HG03064 (cell line): ENCODE measurements at regions not wholly inside any gene's neighbourhood (a gene's known extent, or its start where the extent isn't known, plus 50 kb on each side); places are given as distances from the start of the nearest gene placed in this dataset.

Source experiments
- ATAC-seq: cut with Tn5 transposase; IDR thresholded peaks from one replicate; pipeline ENCODE4 v1.9.1; 2021; ENCODE audit warnings: low read depth; ENCODE audit not compliant: unreplicated experiment

DNA sequence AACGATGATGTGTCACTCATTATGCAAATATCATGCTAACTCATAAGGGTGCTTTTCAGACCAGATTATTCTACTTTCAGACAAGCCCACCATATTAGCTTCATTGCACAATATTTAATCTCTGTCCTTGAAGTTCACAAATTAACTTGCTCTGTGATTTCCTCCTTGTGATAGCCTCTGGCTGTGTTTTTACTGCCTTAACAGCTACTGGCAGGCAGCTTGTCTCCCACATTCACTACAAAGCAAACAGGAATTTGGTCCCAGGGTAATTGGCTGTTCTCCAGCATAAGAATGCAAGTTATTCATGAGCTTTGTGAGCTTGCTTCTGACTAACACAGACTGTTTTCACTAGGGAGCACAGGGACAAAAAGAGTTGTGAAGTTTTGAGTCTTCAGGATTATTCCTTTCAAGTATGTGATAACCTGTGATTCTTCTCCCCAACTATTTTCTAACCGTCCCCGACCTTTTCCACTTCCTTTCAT, 87.9 kb upstream of the HMCN1 start:
- no peak for ATAC-seq

DNA sequence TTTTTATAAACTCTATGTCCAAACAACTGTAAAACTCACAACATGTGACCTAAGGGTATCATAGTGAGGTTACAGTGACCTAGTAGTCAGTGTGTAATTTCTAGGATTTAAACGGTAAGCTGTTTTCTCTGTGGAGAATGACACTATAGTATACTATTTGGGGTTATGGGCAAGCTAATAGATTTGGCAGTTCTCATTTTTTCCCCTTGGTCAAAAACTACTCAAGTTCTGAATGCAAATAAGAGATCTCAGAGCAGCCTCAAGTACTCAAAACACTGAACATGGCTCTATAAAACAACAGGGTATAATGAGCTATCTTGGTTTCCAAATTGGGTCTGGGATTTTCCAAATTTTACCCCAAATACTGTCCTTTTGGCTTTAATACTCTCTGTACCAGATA, 88.5 kb upstream of the HMCN1 start:
- ATAC-seq: no peak

DNA sequence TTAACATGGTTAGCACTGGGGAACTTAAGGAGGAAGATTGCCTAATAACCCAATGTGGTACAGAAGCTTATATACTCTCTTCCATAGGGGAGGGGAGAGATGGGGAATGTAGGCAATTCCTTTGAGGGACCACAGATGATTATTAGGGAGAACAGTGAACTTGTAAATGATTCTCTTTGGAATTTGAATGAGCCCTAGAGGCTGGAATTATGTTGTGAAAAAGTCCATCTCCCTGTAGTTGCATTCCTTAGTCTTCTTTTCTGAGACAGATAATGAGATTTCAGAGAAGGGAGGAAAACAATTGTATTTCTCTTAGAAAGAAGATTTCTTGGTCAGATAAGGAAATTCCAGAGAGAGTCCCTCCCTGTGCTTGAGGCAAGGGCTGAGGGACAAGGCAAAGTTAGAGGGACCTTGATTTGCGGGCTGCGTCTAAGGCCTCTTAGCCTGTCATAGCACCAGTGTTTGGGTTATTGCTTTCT, 89.0 kb upstream of the HMCN1 start:
- no peak for ATAC-seq

DNA sequence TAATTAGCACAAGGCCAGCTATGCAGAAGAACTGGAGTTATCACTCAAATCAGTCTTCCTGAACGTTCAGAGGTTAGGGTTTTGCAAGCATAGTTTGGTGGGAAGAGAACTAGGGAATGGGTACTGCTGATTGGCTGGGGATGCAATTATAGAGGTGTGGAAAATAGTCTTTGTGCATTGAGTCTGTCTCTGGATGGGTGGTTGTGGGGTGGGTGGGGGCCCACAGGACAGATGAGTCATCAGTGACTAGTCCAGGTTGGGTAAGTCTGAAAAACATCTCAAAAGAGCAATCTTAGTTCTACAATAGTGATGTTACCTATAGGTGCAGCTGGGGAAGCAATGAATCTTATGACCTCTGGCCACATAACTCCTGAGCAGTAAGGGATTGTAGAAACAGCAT, 89.7 kb upstream of the HMCN1 start:
- ATAC-seq: no peak

DNA sequence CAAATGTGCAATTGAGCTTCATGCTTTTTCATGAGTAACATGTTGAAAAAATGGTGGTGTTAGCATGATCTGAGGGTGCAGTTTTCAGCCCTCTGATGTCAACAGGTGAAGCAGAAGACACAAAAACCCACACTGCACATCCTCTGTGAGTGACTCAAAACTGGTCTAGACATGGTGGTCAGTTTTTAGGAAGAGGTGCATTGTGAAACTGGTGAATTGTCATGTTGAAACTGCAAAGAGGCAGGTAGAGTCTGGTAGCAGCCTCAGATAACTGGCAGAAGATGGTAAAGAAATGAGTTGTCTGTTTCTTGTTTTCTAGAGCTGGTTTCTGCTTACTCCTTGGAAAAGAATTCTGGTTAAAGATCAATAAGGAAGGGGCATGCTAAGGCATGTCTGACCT, 97.3 kb upstream of the HMCN1 start:
- ATAC-seq: peak; percentile 100

DNA sequence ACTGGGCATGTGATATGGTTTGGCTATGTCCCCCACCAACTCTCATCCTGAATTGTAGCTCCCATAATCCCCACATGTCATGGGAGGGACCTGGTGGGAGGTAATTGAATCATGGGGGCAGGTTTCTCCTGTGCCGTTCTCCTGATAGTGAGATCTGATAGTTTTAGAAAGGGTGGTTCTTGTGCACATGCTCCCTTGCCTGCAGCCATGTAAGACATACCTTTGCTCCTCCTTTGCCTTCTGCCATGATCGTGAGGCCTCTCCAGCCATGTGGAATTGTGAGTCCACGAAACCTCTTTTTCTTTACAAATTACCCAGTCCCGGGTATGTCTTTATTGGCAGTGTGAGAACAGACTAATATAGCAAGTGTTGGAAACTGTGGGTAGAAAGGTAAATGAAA, 99.5 kb upstream of the HMCN1 start:
- ATAC-seq: no peak

DNA sequence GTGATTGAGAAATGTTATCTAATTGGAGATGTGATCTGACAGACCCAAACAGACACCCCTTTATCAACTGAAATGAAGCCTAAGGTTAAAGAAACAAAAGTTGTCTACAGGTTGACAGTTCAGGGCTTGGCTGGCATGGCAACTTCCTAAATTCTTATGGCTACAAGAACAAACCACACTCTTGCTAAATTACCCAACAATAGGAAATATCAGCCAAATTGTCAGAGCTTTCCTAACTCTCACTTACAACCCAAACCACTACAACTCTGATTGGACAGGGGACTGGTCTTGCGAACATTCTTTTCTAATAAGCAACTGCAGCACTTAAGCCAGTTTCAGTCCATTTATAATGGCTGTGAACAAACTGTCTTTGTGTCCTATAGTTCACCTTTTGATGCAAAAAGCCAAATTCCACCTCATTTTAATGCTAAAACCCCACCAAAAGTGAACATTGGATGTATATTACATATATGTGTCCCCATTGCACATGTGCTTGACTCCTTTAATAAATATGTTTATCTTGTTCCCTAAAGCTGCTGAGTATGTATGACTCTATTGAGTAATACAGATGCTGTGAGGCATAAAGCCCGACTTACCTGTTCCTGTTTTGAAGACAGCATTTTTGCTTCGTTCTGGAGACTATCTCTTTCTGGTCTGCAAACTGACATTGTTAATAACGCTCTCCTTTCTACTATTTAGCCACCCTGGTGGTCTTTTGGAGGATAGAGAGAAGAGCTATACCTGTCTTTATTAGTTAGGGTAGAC, 101.3 kb upstream of the HMCN1 start:
- ATAC-seq: no peak

DNA sequence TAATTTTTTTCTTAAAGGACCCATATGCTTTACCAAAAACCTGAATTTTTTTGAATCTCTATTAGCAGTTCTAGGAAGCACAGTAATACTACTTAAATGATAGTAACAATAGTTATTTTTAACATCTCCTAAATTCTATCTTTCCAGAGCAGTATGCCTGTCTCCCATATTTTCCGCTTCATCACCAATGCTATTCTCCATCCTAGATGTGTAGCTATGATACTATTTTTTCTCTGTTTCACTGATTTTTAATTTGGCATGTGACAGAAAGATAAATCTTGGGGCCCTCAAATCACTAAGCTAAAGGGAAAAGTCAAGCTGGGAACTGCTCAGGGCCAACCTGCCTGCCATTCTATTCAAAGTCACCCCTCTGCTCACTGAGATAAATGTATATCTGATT, 102.3 kb upstream of the HMCN1 start:
- ATAC-seq: no peak

DNA sequence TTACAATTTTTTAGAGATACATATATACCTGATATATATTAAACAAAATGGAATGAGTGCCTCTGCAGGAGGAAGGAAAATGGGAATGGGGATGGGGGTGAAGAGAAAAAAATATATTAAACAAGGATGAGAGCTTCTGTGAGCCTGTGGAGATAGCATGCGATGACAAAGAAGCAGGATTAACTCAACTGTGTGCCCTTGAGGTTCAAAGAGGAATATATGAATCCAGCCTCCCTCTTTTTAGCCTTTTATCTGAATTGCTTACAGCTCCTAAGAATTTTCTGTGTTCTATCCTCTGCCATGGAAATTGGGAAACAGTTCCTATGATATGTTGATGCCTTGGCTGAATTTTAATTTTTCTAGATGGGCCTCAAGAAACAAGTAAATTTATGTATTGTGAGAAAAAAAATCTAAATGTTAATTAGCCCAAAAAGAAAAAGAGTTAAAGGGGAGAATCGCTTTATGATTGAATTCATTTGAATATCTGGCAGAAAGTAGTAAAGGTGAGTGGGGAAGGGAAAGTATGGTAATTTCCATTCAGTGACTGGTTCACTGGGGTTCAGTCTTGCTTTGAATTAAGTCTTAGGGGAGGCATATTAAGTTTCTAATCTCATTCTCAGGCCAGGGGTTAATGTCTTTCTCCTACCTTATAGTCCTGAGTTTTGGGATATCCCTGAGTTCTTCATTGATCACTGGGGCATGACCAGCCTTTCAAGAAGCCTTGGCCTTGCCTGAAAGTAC, 106.3 kb upstream of the HMCN1 start:
- ATAC-seq: no peak

DNA sequence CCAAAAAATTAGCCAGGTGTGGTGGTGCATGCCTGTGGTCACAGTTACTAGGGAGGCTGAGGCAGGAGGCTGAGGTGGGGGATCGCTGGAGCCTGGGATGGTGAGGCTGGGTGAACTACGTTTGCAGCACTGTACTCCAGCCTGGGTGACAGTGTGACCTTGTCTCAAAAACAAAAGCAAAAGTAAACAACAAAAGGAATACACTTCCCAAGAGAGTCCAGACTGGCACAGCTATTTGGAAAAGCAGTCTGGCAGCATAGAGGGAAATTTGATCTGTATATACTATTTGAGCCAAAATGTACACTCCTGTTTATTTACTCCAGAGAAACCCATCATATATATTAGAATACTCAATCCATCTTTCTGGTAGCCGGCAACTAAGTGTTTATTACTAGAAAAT, 107.0 kb upstream of the HMCN1 start:
- ATAC-seq: no peak

DNA sequence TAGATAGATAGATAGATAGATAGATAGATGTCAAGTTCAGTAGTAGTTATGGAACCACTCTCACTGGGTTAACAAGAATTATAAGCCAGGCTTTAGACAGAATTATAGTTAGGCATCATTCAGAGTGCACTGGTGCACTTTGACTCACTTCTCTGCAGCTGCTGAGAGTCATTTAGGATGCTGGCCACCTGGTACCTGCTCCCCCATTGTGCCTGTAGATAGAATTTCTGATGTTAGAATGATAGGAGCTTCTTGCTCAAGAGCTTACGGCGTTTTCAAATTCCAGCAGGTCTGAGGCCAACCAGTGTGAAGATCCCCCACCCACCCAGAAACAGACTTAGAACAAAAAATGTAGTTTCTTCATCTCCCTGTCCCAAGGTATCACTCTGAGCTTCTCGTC, 107.8 kb upstream of the HMCN1 start:
- no peak for ATAC-seq

DNA sequence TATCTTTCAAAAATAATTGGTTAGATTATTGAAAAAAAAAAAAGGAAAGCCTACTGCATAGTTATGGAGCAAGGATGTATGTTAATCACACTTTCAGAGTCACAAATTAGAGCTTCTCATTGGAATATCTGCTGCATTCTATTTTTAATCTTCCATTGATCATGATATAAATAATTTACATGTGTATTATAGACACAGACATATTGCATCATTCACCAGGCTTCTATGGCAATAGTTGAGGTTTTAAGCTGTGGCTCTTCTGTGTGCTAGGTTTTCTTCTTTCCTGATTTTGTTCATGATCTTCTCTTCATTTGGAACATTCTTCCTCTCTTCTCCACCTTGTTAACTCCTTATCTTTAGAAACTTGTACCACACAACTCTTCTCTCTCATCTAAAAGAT, 123.2 kb upstream of the HMCN1 start:
- ATAC-seq: no peak

DNA sequence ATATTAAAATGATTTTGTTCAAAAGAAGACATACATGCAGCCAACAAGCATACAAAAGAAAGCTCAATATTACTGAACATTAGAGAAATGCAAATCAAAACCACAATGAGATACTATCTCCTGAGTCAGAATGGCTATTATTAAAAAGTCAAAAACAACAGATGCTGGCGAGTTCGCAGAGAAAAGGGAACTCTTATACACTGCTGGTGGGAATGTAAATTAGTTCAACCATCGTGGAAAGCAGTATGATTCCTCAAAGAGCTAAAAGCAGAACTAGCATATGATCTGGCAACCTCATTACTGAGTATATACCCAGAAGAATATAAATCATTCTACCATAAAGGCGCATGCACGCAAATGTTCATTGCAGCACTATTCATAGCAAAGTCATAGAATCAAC, 126.0 kb upstream of the HMCN1 start:
- peak; percentile 72 for ATAC-seq

DNA sequence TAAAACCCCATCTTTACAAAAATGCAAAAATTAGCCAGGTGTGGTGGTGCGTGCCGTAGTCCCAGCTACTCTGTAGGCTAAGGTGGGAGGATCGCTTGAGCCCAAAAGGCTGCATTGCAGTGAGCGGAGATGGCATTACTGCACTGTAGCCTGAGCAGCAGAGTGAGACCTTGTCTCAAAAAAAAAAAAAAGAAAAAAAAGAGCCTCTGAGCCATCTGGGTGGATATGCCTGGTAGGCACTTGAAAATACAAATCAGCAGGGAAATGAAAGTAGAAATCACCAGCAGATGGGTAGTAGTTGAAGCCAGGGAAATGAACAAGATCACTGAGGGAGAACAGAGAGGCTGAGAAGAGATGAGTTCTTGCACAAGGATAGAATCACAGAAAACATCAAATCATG, 131.0 kb upstream of the HMCN1 start:
- peak; percentile 40 for ATAC-seq

DNA sequence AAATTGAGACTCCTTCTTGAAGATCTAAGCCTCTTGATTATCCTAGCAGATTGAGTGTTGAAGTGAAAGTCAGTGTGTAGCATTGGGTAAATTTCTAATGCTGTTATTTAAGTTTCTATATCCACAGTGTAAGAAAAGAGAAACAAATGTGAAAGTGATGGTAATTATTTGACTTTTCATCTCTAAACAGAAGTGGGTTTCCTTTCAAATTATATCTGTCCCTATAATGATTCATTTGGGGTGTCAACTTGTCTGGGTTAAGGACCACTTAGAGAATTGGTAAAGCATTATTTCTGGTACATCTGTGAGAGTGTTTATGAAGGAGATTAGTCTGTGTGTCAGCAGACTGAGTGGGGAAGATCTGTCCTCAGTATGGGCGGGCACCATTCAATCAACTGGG, 133.0 kb upstream of the HMCN1 start:
- peak; percentile 50 for ATAC-seq

DNA sequence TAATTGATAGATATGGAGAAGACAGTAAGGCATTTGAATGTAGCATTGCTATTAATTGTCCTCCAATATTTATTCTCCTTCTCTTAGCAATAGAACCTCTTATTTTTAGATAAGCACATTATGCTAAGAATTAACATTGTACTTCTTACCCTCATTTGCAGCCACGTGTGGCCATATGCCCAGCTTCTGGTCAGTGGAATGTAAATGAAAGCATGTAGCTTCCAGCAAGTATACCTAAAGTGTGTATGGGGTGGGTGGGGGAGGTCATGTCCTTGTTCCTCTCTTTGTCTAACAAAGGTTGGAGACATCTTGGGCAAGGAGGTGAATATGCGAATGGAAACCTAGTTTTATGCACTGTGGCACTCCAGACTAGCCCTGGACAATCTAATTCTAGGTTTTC, 133.6 kb upstream of the HMCN1 start:
- ATAC-seq: no peak

DNA sequence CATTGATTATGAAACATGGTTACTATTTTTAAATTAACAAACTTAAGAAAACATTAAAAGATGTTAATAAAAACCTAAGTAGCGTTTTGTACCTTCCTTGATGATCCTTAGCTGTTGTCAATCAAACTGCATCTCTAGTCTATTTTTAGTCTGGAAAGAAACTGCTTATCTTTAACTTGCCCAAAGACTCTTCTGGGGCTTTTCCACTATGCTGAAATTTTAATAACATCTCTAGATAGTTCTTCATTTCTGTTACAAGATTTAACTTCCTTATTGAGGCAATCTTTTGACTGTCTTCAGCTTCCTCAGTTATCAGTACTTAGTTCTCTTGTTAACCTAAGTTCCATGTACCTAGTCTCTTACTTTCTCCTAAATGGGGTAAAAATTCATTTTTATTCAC, 135.9 kb upstream of the HMCN1 start:
- ATAC-seq: no peak

DNA sequence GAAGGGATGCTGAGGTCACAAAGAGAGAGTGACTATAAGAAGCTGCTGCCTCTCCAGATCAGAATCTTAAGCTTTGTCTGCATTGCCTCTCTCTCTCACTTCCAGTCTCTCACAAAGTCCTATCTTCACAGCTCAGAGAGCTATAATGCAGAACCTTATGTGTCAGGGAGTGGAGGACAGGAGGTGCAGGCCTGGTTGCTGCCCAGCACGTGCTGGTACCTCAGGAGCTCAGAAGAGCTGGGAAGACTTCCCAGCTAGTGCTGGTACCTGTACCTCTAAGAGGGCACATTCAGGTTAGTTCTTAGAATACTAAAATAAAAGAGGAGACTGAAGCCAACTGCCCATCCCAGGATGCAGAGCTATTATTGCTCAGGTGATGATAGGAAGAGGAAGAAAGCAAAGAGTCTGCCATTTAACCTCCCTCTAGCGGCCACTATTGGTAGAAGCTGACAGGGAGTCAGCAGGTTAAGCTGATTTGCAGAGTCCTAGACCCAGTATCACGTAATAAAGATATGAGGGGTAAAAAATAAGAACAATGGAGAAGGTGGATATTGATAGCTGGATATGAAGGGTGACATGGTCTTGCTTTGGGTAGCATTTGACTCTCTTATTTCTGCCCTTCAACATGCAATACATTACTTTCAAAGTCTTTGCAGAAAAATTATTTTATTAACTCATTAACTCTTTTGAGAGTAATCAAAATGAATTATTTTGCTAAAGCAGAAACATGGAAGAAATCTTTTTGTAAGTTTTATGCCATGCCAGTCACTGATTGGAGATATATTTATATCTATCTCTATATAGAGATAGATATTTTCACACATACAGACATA, 138.1 kb upstream of the HMCN1 start:
- peak; percentile 74 for ATAC-seq

DNA sequence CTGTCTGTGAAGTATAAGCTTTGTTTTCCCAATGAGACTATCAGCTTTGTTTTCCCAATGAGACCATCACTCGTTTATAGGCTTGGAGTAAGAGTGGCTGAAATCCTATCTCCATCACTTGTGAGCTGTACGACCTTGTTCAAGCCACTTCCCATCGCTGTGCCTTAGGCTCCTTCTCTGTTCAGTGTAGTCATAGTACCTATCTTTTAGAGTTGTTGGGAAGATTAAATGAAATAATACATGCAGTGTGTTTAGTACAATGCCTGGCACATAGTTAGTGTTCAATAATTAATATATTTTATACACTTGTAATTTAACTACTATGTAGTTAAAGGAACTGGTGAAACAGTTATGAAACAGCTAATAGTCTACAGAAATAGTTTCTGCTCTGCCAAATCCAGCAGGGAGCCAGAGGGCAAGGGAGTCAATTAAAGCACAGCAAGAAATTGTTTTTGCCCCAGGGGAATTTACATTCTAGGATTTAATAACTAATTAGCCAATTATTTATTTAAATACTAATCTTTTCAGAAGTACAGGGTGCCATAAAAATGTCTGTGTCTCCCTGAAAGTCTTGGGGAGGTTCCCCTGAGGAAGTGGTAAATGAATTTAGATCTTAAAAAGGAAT, 139.3 kb upstream of the HMCN1 start:
- no peak for ATAC-seq

DNA sequence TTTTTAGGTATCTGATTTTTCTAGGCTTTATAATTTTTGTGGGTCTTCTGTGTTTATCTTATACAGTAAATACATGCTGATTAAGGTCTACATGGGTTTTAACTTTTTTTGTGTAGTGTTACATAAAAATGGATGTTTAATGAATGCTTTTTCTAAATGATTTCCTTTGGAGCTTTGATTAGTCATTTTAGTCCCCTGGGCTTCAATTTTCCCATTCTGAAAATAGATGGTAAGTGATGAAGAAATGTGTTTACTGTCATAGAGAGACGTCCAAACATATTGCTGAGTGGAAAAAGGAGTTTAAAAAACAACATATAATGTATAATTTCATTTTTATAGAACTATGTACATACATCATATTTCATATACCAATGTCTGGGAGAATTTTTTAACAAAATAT, 140.9 kb upstream of the HMCN1 start:
- ATAC-seq: no peak

DNA sequence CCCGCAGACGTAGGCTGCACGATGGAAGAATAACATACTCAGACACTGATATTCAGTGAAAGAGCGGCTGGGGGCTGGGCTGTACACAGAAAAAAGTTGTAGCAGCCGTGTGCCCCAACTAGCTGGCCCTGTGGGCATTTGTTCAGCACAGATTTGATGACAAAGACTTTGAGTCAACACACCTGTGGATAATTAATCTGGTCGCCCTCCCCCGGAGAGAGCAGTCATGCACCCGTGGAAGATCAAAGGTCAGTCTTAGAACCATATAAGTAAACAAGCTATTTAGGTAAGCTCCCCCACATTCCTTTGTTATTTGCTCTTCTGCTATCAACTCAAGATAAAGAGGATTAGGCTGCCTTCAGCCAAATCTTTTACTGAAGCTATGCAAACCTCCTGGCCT, 148.4 kb upstream of the HMCN1 start:
- no peak for ATAC-seq
